HUES64 (cell line): ENCODE measurements at regions not wholly inside any gene's neighbourhood (a gene's known extent, or its start where the extent isn't known, plus 50 kb on each side); places are given as distances from the start of the nearest gene placed in this dataset.

Experiments used
- H3K27ac ChIP-seq: 2 replicates; pipeline ENCODE4 v1.7.0; 2013; ENCODE audit warnings: low read depth, low read length, inconsistent platforms
- H3K27me3 ChIP-seq: 2 replicates; pipeline ENCODE4 v1.6.1; 2013; ENCODE audit warnings: mild to moderate bottlenecking, low read length; ENCODE audit not compliant: insufficient read depth
- H3K36me3 ChIP-seq: 2 replicates; pipeline ENCODE4 v1.6.1; 2013; ENCODE audit warnings: mild to moderate bottlenecking, low read length; ENCODE audit not compliant: insufficient read depth
- H3K4me1 ChIP-seq: 2 replicates; pipeline ENCODE4 v1.6.1; 2013; ENCODE audit warnings: mild to moderate bottlenecking, low read length, moderate library complexity; ENCODE audit not compliant: insufficient read depth
- H3K4me3 ChIP-seq: 2 replicates; pipeline ENCODE4 v1.5.1; 2013; ENCODE audit warnings: mild to moderate bottlenecking, low read length, moderate library complexity
- H3K9ac ChIP-seq: 2 replicates; pipeline ENCODE4 v1.6.1; 2013; ENCODE audit warnings: mild to moderate bottlenecking, low read depth, low read length
- H3K9me3 ChIP-seq: 2 replicates; pipeline ENCODE4 v1.6.1; 2013; ENCODE audit warnings: low read depth, low read length; ENCODE audit not compliant: insufficient read depth
- WGBS: fragments of 150-250, 120-280 bp; methylation state at CpG from one replicate; pipeline ENCODE4 v1.1.7; 2013; ENCODE audit warnings: missing lambda C conversion rate; 5-methylcytosine and 5-hydroxymethylcytosine counted together

DNA sequence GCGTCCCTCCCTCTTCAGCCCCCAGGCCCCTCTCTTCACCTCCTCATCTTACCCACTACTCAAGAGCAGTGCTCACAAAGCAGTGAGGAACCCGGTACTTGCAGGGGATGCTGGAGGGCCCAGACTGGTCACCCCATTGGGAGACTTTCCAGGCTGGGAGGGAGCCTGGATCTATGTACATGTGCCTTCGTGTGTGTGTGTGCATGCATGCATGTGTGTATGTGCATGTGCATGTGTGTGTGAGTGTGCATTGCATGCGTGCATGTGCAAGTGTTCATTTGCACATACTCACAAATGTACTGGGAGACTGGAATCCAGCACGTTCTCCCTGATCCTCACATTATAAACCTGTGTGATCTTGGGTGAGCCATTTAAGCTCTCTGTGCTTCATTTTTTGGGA lies 696.0 kb upstream of the EEF2KMT start:
- Histone ChIP-seq H3K36me3 (no peaks in the 10 kb centered on the region), H3K4me3 (no peak overlapping the region), H3K9me3 (no peaks in the 10 kb centered on the region), H3K4me1 (peaks cover 8% of the 10 kb centered on the region), H3K9ac (no peak overlapping the region), H3K27ac (peak overlapping the region; percentile 11; the same call in 1 of the 2 replicates), H3K27me3 (no peaks in the 10 kb centered on the region)
- 86% methylated on average over 5 of the region's 5 CpGs for WGBS

DNA sequence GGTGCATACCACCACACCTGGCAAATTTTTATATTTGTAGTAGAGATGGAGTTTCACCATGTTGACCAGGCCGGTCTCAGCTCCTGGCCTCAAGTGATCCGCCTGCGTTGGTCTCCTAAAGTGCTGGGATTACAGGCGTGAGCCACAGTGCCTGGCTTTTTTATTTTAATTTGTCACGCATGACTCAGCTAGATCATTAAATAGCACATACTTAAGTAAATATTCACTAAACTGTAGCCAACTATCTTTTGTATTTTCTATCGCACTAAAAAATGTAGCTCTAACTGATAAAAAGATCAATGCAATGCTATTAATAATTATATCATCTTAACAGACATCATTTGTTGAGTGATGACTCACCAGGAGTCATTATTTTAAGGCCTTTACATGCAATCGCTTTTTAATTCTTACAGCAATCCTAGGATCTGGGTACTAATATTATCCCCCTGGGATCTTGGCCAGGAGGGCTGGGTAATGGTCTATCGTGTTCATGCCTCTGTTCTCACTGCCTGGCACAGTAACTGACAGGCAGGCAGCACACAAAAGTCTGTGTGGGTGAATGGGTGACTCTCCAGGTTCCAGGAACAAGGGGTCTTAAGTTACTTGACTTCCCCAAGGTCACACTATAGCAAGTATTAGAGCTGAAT lies 693.5 kb upstream of the EEF2KMT start:
- H3K4me1 ChIP-seq, result peaks cover 8% of the 10 kb centered on the region
- 86% methylated on average over 7 of the region's 8 CpGs for WGBS
- no peaks in the 10 kb centered on the region for H3K27me3 ChIP-seq
- no peak overlapping the region for H3K27ac ChIP-seq
- H3K9ac ChIP-seq, result no peak overlapping the region
- no peak overlapping the region for H3K4me3 ChIP-seq
- H3K36me3 ChIP-seq, result no peaks in the 10 kb centered on the region
- H3K9me3 ChIP-seq, result no peaks in the 10 kb centered on the region

DNA sequence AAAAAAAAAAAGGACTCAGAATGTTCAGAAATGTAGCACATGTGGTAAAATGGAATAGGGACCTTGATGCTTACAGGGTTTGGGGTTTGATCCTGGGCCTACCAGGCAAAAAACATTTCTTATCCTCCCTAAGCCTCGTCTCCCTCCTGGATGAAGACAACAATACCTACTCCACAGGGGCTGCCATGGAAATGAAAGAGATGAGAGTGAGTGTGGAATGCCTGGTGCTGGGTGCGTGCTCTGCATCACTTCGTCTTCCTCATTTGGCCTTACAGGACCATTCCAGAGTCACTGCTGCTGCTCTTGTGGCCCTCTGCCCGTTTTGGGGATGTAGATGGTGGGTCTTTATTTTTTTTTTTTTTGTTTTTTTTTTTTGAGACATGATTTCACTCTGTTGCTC lies 692.9 kb upstream of the EEF2KMT start:
- H3K9ac ChIP-seq, result no peak overlapping the region
- peaks cover 8% of the 10 kb centered on the region for H3K4me1 ChIP-seq
- no peaks in the 10 kb centered on the region for H3K36me3 ChIP-seq
- no peak overlapping the region for H3K4me3 ChIP-seq
- 86% methylated on average over 3 of the region's 4 CpGs for WGBS
- no peak overlapping the region for H3K27ac ChIP-seq
- H3K9me3 ChIP-seq, result no peaks in the 10 kb centered on the region
- H3K27me3 ChIP-seq, result no peaks in the 10 kb centered on the region

DNA sequence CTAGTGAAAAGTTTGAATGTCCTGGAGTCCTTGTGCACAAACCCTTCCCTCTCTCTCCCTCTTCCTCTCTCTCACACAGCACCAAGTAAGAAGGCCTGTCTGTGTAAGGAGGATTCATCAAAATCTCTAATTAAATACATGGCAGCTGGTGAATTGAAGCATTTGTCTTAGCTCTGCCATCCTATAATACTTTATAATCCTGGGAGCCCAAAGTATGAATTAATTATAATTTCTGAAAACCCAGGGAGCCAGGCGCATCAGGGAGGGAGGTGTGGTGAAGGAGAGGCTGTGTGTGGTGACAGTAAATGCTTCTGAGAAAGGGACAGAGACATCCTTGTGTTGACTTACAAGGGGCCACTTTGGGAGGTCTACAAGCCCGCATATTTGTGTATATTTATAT lies 691.4 kb upstream of the EEF2KMT start:
- Histone ChIP-seq H3K36me3 (no peaks in the 10 kb centered on the region), H3K4me3 (no peak overlapping the region), H3K27me3 (no peaks in the 10 kb centered on the region), H3K4me1 (peaks cover 8% of the 10 kb centered on the region), H3K27ac (no peak overlapping the region), H3K9ac (no peak overlapping the region), H3K9me3 (no peaks in the 10 kb centered on the region)
- WGBS, result 95% methylated on average over 2 of the region's 2 CpGs

DNA sequence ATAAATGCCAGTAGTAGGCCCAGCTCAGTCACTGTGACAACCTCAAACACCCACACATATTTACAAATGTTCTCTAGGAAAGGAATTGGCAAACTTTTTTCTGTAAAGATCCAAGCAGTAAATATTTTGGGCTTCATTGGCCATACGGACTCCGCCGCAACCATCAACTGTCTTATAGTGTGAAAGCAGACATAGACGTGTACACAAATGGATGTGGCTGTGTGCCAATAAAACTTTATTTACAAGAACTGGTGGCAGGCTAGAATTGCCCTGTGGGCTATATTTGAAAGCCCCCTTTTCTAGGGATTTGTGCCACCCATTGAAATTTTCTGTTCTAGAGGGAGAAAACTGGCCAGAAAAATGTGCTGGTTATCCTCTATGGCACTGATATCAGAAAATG lies 683.8 kb upstream of the EEF2KMT start:
- Histone ChIP-seq H3K27ac (no peak overlapping the region), H3K4me1 (no peaks in the 10 kb centered on the region), H3K9ac (no peak overlapping the region), H3K4me3 (no peak overlapping the region), H3K27me3 (no peaks in the 10 kb centered on the region), H3K9me3 (no peaks in the 10 kb centered on the region), H3K36me3 (no peaks in the 10 kb centered on the region)
- WGBS, result 96% methylated on average over 4 of the region's 4 CpGs

DNA sequence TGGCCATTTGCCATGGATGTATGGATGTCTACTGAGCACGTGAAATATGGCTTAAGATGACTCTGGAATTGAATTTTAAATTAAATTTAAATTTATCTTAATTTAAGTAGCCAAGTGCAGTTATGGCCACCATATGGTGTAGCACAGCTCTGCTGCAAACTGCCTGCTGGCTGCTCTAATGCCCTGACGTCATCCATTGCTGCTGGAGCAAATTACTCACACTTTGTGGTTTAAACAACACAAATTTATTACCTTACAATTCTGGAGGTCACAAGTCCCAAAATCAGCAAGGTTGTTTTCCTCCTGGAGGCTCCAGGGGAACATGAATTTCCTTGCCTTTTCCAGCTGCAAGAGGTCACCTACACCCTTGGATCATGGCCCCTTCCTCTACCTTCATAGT lies 679.3 kb upstream of the EEF2KMT start:
- no peaks in the 10 kb centered on the region for H3K27me3 ChIP-seq
- no peak overlapping the region for H3K4me3 ChIP-seq
- H3K4me1 ChIP-seq, result no peaks in the 10 kb centered on the region
- H3K9me3 ChIP-seq, result no peaks in the 10 kb centered on the region
- H3K9ac ChIP-seq, result no peak overlapping the region
- WGBS, result 96% methylated on average over 2 of the region's 2 CpGs
- H3K36me3 ChIP-seq, result no peaks in the 10 kb centered on the region
- no peak overlapping the region for H3K27ac ChIP-seq

DNA sequence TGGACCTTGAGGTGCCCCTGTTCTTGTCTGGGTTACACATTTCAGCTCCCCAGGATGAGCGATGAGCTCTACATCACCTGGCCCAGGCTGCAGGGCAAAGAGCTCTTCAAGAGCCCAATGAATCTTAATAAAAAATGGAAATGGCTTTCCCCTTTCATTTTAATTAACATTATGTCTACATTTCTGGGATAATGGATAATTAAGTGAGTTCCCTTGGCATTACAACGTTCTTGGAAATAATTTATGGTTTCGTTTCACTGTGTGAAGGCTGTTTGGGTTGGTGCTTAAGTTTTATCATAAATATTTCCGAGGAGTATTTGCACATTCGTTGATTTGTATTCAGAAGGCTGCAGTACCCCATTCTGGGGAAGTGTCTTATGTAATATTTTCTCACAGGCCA lies 678.3 kb upstream of the EEF2KMT start:
- Histone ChIP-seq H3K9ac (no peak overlapping the region), H3K4me1 (no peaks in the 10 kb centered on the region), H3K4me3 (no peak overlapping the region), H3K36me3 (no peaks in the 10 kb centered on the region), H3K27ac (no peak overlapping the region), H3K9me3 (no peaks in the 10 kb centered on the region), H3K27me3 (no peaks in the 10 kb centered on the region)
- 90% methylated on average over 5 of the region's 5 CpGs for WGBS

DNA sequence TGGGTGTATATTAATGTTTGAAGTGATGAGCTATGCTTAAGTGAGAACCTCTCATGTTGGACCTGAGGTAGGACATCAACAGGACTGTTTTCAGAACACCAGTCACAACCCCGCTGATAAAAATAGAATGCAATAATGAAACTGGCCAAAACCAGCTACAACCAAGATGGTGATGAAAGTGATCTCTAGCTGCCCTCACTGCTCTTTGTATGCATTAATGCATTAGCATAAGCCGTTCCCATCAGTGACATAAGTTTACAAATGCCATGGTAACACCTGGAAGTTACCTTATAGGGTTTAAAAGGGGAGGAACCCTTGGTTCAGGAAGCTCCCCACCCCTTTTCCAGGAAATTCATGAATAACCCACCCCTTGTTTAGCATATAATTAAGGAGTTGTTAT lies 672.5 kb upstream of the EEF2KMT start:
- H3K4me1 ChIP-seq, result no peaks in the 10 kb centered on the region
- no peak overlapping the region for H3K4me3 ChIP-seq
- H3K36me3 ChIP-seq, result no peaks in the 10 kb centered on the region
- no peaks in the 10 kb centered on the region for H3K27me3 ChIP-seq
- H3K9me3 ChIP-seq, result no peaks in the 10 kb centered on the region
- H3K9ac ChIP-seq, result no peak overlapping the region
- WGBS, result 98% methylated on average over 2 of the region's 2 CpGs
- H3K27ac ChIP-seq, result no peak overlapping the region

DNA sequence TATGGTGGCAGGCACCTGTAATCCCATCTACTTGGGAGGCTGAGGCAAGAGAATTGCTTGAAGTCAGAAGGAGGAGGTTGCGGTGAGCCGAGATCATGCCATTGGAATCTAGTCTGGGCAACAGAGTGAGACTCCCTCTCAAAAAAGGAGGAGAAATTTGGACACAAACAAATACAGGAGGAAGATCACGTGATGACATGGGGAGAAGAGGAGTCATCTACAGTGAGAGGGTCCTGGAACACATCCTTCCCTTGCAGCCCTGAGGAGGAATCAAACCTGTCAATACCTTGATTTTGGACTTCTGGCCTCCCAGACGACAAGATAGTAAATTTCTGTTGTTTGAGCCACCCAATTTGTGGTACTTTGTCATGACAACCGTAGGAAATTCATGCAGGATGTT lies 671.9 kb upstream of the EEF2KMT start:
- Histone ChIP-seq H3K9me3 (no peaks in the 10 kb centered on the region), H3K4me3 (no peak overlapping the region), H3K36me3 (no peaks in the 10 kb centered on the region), H3K9ac (no peak overlapping the region), H3K4me1 (no peaks in the 10 kb centered on the region), H3K27ac (no peak overlapping the region), H3K27me3 (no peaks in the 10 kb centered on the region)
- 92% methylated on average over 5 of the region's 5 CpGs for WGBS

DNA sequence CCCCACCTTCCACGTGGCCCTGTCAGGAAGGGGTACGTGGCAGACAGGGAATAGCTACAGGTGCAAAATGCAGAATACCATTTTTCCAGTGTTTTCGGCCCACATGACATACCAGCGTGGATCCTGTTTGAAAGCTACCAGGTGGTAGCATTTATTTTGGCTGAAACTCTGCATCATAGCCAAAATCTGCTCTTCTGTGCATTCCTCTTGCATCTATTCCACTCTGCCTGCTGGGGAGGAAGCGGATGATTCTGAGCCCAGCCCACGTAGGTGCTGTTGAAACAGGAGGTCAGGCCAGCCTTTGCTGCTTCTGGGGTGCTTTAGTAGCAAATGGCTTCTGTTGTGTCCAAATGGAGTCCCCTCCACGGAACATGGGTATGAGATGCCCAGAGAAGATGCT lies 670.9 kb upstream of the EEF2KMT start:
- H3K4me3 ChIP-seq, result no peak overlapping the region
- no peak overlapping the region for H3K27ac ChIP-seq
- H3K27me3 ChIP-seq, result no peaks in the 10 kb centered on the region
- H3K36me3 ChIP-seq, result no peaks in the 10 kb centered on the region
- 94% methylated on average over 7 of the region's 7 CpGs for WGBS
- H3K9ac ChIP-seq, result no peak overlapping the region
- H3K4me1 ChIP-seq, result peaks cover 1% of the 10 kb centered on the region; the same call in 1 of the 2 replicates
- H3K9me3 ChIP-seq, result no peaks in the 10 kb centered on the region

DNA sequence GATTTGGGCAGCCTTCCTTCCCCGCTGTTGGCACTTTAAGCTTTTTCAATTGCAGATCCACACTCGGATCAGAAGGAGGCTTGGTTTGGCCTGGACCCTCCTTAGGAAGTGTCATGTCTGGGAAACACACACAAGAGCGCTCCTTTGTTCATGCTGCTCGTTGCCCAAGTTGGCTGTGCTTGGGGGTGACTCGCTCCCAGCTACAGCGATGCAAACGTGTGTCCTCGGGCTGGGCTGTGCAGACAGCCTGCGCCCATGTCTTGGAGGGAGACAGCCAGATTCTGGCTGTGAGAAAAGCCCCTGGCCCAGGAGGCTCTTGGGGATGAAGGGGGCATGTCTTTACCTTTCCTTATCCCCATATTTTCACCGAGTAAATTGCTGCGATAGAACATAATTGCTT lies 665.6 kb upstream of the EEF2KMT start:
- no peak overlapping the region for H3K4me3 ChIP-seq
- H3K27ac ChIP-seq, result no peak overlapping the region
- peaks cover 7% of the 10 kb centered on the region for H3K4me1 ChIP-seq
- no peaks in the 10 kb centered on the region for H3K27me3 ChIP-seq
- H3K9me3 ChIP-seq, result no peaks in the 10 kb centered on the region
- no peak overlapping the region for H3K9ac ChIP-seq
- 87% methylated on average over 11 of the region's 11 CpGs for WGBS
- H3K36me3 ChIP-seq, result no peaks in the 10 kb centered on the region

DNA sequence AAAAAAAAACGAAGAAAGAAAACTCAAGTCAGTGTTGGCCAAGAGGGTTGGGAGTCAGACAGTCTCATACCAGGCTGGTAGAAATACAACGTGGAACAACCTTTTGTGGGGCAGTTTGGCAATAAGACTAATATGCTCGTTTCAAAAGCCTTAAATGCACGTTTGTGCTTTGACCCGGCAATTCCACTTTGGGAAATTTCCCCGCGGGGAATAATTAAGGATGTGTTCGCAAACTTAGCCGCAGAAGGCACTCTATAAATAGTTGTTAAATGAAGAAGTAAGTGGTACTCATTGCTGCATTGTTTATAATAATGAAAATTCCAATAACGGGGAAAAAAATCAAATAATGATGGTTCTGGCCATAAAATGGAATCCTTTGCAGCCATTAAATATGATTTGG lies 664.8 kb upstream of the EEF2KMT start:
- Histone ChIP-seq H3K27me3 (no peaks in the 10 kb centered on the region), H3K27ac (no peak overlapping the region), H3K36me3 (no peaks in the 10 kb centered on the region), H3K9me3 (no peaks in the 10 kb centered on the region), H3K4me3 (no peak overlapping the region), H3K9ac (no peak overlapping the region), H3K4me1 (peaks cover 7% of the 10 kb centered on the region)
- 97% methylated on average over 10 of the region's 10 CpGs for WGBS
